K562 (cell line): ENCODE measurements at regions not wholly inside any gene's neighbourhood (a gene's known extent, or its start where the extent isn't known, plus 50 kb on each side); places are given as distances from the start of the nearest gene placed in this dataset.

ENCODE experiments used
- ATAC-seq: fragments of 200-7000 bp; cut with Tn5 transposase; 3 replicates; pipeline ENCODE4 v1.9.1; 2020; ENCODE audit warnings: moderate library complexity
- BruUV-seq: library from RNA; stranded (reverse); fragments of 400-500 nt; replicated peaks from 2 replicates; lab custom pipeline; 2021; lab: Mats Ljungman, UMichigan
- CTCF ChIA-PET: fragments of 300-600 bp; formaldehyde crosslinking; extraction: SDS; loops from one replicate; lab custom pipeline; 2021; ENCODE audit warnings: low intra/inter-chr PET ratio; lab: Yijun Ruan, JAX
- POLR2A ChIA-PET: fragments of 300-600, 350-650 bp; sonication (Branson Sonifier 250); formaldehyde crosslinking; extraction: SDS; loops from one replicate; lab custom pipeline; 2021; ENCODE audit warnings: antibody characterized with exemption, inconsistent platforms; lab: Yijun Ruan, JAX
- DNase-seq, 4 experiments: peaks; one replicate each; pipeline versions ENCODE4 v3.0.0 to v3.0.0-alpha.2; 2011 to 2018; ENCODE audit warnings: low spot score in 3 of 4, mixed read lengths in 3 of 4; ENCODE audit errors: extremely low read depth in 1 of 4
- FAIRE-seq: peaks from 2 replicates; lab custom pipeline; 2011; peaks lifted over from hg19 to GRCh38; lab: Jason Lieb, UNC
- H2AFZ ChIP-seq: 2 replicates; pipeline ENCODE4 v1.6.0; 2011; ENCODE audit warnings: low read depth, low read length, control low read depth, inconsistent platforms
- H3K27ac ChIP-seq: fragments of 200-600 bp; 3 replicates; pipeline ENCODE4 v1.8.0; 2011; ENCODE audit warnings: low read depth, mild to moderate bottlenecking, control low read depth, inconsistent platforms, low read length, moderate library complexity, mixed read lengths; ENCODE audit errors: extremely low read depth
- H3K27me3 ChIP-seq, 2 experiments: fragments of 300-600 bp in 1 of 2; 2 replicates in 1 of 2; 3 replicates in 1 of 2; pipeline versions ENCODE4 v1.6.0 to v1.8.0; 2011; ENCODE audit warnings: inconsistent platforms in 2 of 2, low read length in 2 of 2, mild to moderate bottlenecking in 1 of 2, mixed read lengths in 1 of 2, moderate library complexity in 1 of 2; ENCODE audit not compliant: control insufficient read depth in 2 of 2, insufficient read depth in 2 of 2
- H3K36me3 ChIP-seq: fragments of 300-600 bp; 3 replicates; pipeline ENCODE4 v1.8.0; 2011; ENCODE audit warnings: mild to moderate bottlenecking, low read length, inconsistent platforms; ENCODE audit not compliant: control insufficient read depth, insufficient read depth
- H3K4me1 ChIP-seq, 2 experiments: fragments of 200-600 bp in 1 of 2; replicated peaks in 1 of 2; 2 replicates in 1 of 2; 3 replicates in 1 of 2; pipeline versions ENCODE4 v1.5.1 to v1.8.0; 2011; ENCODE audit warnings: inconsistent platforms in 2 of 2, low read length in 2 of 2, mild to moderate bottlenecking in 1 of 2, mixed read lengths in 1 of 2, moderate library complexity in 1 of 2; ENCODE audit not compliant: control insufficient read depth in 2 of 2, insufficient read depth in 2 of 2
- H3K4me2 ChIP-seq: 2 replicates; pipeline ENCODE4 v1.6.1; 2011; ENCODE audit warnings: low read length, control low read depth, inconsistent platforms, mixed read lengths; ENCODE audit not compliant: insufficient read depth
- H3K4me3 ChIP-seq: fragments of 200-600 bp; sonication (generic), shearing (Covaris generic); 2 replicates; pipeline ENCODE4 v1.5.1; 2016; ENCODE audit warnings: control low read depth, inconsistent platforms
- H3K79me2 ChIP-seq: fragments of 200-600 bp; 3 replicates; pipeline ENCODE4 v1.8.0; 2011; ENCODE audit warnings: low read length, inconsistent platforms; ENCODE audit not compliant: control insufficient read depth, insufficient read depth
- H3K9ac ChIP-seq, 2 experiments: 2 replicates each; pipeline versions ENCODE4 v1.6.0 to v1.6.1; 2011; ENCODE audit warnings: low read depth in 2 of 2, low read length in 2 of 2, control low read depth in 1 of 2, inconsistent platforms in 1 of 2, mild to moderate bottlenecking in 1 of 2, mixed read lengths in 1 of 2; ENCODE audit not compliant: insufficient read depth in 1 of 2
- H3K9me1 ChIP-seq: one replicate; pipeline ENCODE4 v1.6.0; 2011; ENCODE audit warnings: inconsistent platforms, mild to moderate bottlenecking, low read length, moderate library complexity; ENCODE audit not compliant: control insufficient read depth, insufficient read depth
- H3K9me3 ChIP-seq: replicated peaks from 2 replicates; pipeline ENCODE4 v1.5.1; 2011; ENCODE audit warnings: low read depth, low read length, inconsistent platforms; ENCODE audit not compliant: control insufficient read depth, insufficient read depth
- H4K20me1 ChIP-seq: replicated peaks from 2 replicates; pipeline ENCODE4 v1.6.1; 2011; ENCODE audit warnings: low read length, inconsistent platforms, mixed read lengths; ENCODE audit not compliant: control insufficient read depth, insufficient read depth
- RERE ChIP-seq: sonication (generic); formaldehyde crosslinking; IDR thresholded peaks from 2 replicates; pipeline ENCODE4 v1.8.0; 2023; ENCODE audit warnings: missing genetic modification reagents, mild to moderate bottlenecking, borderline replicate concordance
- in situ Hi-C: fragments of 300-500 bp; cut with MboI; formaldehyde crosslinking; loops from 4 replicates; pipeline ENCODE4 v1.15.0; 2018; ENCODE audit warnings: inconsistent platforms, mixed read lengths
- intact Hi-C: fragments of 100-400 bp; cut with micrococcal nuclease; formaldehyde crosslinking; loops from 2 replicates; pipeline ENCODE4 v1.14.2; 2022

GRCh38 chr17:52451294-52451861, 292.9 kb upstream of the CA10 start:
- TF ChIP-seq RERE: no peak
- H3K9me3 ChIP-seq: no peaks in the 10 kb centered on the region; the same call in 1 of the 2 replicates
- H3K4me3 ChIP-seq: no peak overlapping the region
- no peak overlapping the region for H3K27ac ChIP-seq
- CTCF ChIA-PET: no interaction called here
- FAIRE-seq (no peak), DNase-seq (no peak), ATAC-seq (no peak)
- no peaks in the 10 kb centered on the region for H3K4me1 ChIP-seq
- H3K79me2 ChIP-seq: no peaks in the 10 kb centered on the region
- no peak overlapping the region for H3K4me2 ChIP-seq
- intact Hi-C loops (no loop called here), in situ Hi-C loops (no loop called here)
- POLR2A ChIA-PET: no interaction called here
- no peaks in the 10 kb centered on the region for H3K36me3 ChIP-seq
- H3K9me1 ChIP-seq: no peaks in the 10 kb centered on the region
- no TSS peak for BruUV-seq
- no peak overlapping the region for H3K9ac ChIP-seq
- H2AFZ ChIP-seq: no peak overlapping the region
- no peaks in the 10 kb centered on the region for H4K20me1 ChIP-seq
- no peaks in the 10 kb centered on the region for H3K27me3 ChIP-seq
